GM12891 (cell line): ENCODE measurements at regions not wholly inside any gene's neighbourhood (a gene's known extent, or its start where the extent isn't known, plus 50 kb on each side); places are given as distances from the start of the nearest gene placed in this dataset.

Source experiments
- POLR2A ChIP-seq: IDR thresholded peaks from 2 replicates; pipeline ENCODE4 v1.6.1; 2011; ENCODE audit warnings: low read depth, low read length, control low read depth
- POLR2AphosphoS5 ChIP-seq: IDR thresholded peaks from 2 replicates; pipeline ENCODE4 v1.6.1; 2011; ENCODE audit warnings: low read depth, low read length, control low read depth
- POU2F2 ChIP-seq: IDR thresholded peaks from 2 replicates; pipeline ENCODE4 v1.6.1; 2011; ENCODE audit warnings: low read depth, mild to moderate bottlenecking, control low read depth, low read length, moderate library complexity
- TAF1 ChIP-seq: IDR thresholded peaks from 2 replicates; pipeline ENCODE4 v1.6.1; 2011; ENCODE audit warnings: low read depth, low read length, control low read depth

DNA sequence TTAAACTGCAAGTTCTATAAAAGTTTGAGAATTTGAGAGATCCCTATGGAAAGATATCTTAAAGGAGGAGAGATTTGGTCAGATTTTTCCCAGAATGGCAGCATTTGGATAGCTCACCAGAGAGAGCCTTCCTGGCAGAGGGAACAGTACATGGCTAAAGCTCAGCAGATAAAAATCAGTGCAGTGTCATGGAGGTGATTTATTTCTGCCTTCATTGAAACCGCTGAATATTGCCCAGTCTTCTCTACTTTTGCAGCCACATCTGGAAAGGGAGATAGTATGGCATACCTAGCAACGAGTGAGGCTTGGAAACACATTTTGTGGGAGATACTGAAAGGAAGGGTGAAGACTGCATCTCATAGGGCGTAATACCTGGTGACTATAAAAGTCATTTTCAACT, 155.2 kb downstream of the RFC3 start:
- TF ChIP-seq POLR2A (no peak), TAF1 (no peak), POLR2AphosphoS5 (no peak), POU2F2 (no peak)
